ENCODE measurements at regions not wholly inside any gene's neighbourhood (a gene's known extent, or its start where the extent isn't known, plus 50 kb on each side); places are given as distances from the start of the nearest gene placed in this dataset.

DNA sequence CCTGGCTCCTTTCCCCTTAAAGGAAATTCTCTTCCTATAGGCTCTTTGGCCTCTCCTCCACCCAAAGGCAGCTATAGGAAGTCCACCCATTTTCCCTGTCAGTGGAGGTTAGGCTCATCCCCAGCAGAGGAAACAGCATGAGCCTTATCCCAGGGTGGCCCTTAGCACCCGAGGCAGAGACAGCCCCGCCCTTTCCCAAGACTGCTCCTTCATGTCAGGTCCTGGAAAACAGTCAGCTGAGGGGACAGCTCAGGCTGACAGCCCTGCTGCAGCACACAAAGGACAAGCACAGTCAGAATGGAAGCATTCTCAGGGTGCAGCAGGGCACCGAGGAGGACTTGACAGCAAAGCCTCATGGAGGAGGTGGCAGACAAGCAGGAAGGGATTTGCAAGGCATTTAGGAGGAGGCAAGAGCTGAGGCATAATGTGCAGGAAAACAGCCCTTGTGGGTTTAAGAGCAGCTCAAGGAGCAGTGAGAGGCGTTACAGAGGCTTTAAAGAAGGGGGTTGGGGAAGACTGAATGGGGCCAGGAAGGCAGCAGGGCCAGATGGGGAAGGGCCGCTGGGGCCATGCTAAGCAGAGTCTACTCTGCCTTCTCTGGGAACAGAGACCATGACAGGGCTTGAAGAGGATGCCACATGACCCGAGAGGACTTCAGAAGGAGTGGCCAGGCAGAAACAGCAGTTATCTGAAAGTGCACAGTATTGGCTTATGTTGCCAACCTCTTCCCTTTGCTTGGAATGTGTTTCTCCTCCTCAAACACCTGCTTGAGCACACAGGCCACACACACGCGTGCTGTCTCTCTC is 216.6 kb downstream of the SH3BP4 start:
- DNase-seq (ENCODE audit: extremely low read depth in 1 of 2, low read depth in 1 of 2) = no peak

DNA sequence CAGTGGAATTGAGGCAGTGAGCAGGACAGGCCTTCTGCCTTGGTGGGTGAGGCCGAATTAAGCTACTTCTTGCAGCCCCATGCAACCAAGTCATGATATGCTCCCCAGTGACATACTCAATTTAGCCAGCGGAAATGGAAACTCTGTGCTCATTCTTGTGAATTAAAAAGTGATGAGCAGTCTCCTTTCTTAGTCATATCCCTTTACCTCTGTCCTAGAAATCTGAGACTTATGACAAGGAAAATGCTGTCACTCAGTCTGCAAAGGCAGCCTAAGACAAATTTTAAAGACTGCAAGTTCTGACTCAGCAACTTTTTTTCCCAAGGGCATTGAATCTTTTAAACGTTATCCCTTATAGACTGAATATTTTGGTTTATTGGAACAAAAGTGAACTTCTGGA is 218.2 kb downstream of the SH3BP4 start:
- DNase-seq (ENCODE audit: extremely low read depth in 1 of 2, low read depth in 1 of 2) = no peak

- DNase-seq (ENCODE audit: extremely low read depth in 1 of 2, low read depth in 1 of 2) = no peak
These were observed 219.0 kb downstream of the SH3BP4 start for GRCh38 chr2:235170536-235171521.

DNA sequence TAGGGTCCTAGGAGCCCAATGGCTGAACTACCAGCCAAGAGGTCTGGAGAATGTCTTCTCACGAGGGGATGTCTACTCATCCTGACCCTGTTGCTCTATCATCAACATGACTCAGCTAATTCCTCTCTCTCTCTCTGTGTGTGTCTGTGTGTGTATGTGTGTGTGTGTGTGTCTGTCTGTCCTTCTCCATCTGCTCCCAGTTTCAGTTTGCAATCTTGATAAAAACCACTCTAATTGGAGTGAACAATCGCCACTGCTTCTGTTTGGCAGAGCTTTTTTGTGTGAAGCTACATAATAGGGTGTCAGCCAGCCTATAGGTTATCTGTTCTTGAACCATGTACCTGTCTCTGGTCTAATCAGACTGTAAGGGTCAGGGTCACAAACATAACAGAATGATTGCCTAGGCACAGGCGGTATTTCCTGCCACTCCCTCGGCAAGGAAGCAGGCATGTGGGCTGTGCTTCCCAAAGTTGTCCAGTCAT is 219.8 kb downstream of the SH3BP4 start:
- DNase-seq (ENCODE audit: extremely low read depth in 1 of 2, low read depth in 1 of 2) = no peak

GRCh38 chr2:235180642-235181041 is 228.8 kb downstream of the SH3BP4 start:
- DNase-seq (ENCODE audit: extremely low read depth in 1 of 2, low read depth in 1 of 2) = no peak

DNA sequence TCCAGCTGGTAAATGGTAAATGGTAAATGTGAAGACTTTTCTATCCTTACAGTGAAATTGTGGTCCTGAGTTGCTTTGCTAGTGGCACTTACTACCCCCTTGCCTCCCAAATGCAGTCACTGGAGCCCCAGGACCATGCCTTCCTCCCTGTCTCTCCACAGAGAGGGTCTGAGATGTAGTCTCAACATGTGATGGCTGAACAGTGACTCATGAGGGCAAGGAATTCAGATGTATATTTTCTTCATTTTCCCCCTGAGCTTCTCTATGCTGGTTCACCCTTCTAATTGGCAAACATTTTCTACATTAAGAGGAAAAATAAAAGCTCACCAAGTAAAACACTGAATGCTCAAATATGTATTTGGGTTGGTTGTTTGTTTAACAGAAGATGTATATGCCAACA is 232.0 kb downstream of the SH3BP4 start:
- no peak for DNase-seq (ENCODE audit: extremely low read depth in 1 of 2, low read depth in 1 of 2)

- DNase-seq (ENCODE audit: extremely low read depth in 1 of 2, low read depth in 1 of 2) = no peak
These were observed 236.0 kb downstream of the SH3BP4 start for GRCh38 chr2:235187806-235188205.

DNA sequence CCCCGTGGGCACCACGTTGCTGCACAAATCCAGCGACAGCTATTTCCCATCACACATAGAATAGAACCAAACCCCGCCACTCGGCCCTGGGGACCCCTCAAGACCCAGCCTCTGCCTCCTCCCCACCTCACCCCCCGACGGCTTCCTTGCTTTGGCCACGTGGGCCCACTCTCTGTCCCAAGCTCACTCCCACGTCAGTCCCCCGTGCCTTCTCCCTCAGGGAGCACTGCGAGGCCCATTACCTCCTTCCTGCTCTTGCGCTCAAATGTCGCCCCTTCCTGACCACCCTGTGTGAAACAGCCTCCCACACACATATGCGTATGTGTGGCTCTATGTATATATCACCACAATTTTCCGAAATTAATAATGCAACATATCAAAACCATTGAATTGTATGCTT is 239.7 kb downstream of the SH3BP4 start:
- DNase-seq (ENCODE audit: extremely low read depth in 1 of 2, low read depth in 1 of 2) = no peak

DNA sequence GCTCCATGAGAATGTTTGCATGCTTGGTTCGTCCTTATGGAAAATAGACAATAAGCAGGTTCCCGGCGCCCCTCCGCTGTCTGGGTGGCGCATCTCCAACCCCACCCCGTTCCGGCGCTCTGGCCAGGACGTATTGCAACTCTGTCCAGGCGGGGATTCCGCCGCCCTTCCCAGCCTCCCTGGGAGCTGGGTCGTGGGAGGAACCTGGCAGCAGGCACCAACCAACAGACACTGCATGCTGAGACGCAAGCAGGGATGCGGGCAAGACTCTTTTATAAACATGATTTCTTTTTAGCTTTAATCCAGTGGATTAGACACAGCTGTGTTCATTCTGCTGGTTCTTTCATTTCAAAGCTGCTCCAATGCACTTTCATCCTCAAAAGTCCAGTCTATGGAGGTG is 240.2 kb downstream of the SH3BP4 start:
- DNase-seq (ENCODE audit: extremely low read depth in 1 of 2, low read depth in 1 of 2) = no peak

GRCh38 chr2:235194351-235194750 is 242.5 kb downstream of the SH3BP4 start:
- DNase-seq (ENCODE audit: extremely low read depth in 1 of 2, low read depth in 1 of 2) = no peak

- DNase-seq (ENCODE audit: extremely low read depth in 1 of 2, low read depth in 1 of 2) = no peak
These were observed 243.0 kb downstream of the SH3BP4 start for GRCh38 chr2:235194836-235195235.

GRCh38 chr2:235195921-235196320 is 244.1 kb downstream of the SH3BP4 start:
- DNase-seq (ENCODE audit: extremely low read depth in 1 of 2, low read depth in 1 of 2) = no peak

DNA sequence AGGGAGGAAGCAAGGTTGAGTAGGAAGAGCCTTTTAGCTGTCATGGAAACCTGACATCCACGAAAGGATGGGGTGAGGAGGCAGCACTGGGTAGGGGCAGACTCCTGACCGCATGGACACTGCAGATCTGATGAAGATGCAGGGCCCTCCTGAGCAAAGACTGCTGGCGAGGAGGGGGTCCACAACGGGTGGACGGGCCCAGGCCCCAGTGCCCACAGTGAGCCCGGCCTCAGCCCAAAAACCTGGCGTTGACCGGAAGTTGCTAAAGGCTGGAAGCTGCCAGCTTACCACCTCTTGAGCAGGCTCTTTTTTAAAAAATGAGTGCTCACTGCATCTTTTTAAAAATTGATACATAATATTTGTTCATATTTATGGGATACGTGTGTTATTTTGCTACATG is 247.3 kb downstream of the SH3BP4 start:
- no peak for DNase-seq (ENCODE audit: extremely low read depth in 1 of 2, low read depth in 1 of 2)

GRCh38 chr2:235200216-235200615 is 248.4 kb downstream of the SH3BP4 start:
- no peak for DNase-seq (ENCODE audit: extremely low read depth in 1 of 2, low read depth in 1 of 2)

DNA sequence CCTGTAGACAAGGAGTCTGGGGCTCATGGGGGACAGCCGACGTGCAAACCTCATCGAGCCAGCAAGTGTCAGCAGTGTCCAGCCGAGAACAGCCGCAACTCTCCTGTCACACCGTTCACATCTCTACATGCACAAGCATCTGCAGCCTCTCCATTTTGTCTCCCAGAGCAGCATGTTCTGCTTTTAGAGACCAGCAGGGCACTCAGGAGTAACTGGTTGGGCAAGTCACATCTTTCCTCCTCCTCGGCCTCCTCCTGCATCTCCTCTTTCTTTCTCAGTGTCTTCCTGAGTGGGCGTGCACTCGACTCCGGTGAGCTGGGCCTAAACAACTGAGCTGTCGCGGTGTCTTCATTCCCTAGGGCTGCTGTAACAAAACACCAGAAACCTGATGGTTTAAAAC is 249.9 kb downstream of the SH3BP4 start:
- DNase-seq (ENCODE audit: extremely low read depth in 1 of 2, low read depth in 1 of 2) = no peak

GRCh38 chr2:235204948-235205347 is 253.1 kb downstream of the SH3BP4 start:
- DNase-seq (ENCODE audit: extremely low read depth in 1 of 2, low read depth in 1 of 2) = no peak

DNA sequence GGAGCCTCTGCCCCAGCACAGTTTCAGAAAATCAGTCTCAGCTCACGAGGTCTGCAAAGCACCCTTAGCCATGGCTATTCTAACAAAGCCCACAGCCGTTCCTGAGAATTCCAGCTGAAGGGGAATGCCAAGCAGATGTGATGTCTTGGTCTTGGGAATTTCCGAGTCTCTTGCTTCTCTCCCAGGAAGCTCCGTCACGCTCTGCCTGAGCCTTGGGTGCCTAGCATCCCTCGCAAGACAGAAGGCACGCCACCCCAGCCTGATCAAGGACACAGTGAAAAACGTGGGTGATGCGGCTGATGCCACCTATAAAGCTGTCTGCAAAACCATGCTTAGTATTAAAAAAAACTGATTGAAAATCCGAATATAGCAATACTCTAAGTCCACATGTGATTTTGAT is 254.6 kb downstream of the SH3BP4 start:
- no peak for DNase-seq (ENCODE audit: extremely low read depth in 1 of 2, low read depth in 1 of 2)

DNA sequence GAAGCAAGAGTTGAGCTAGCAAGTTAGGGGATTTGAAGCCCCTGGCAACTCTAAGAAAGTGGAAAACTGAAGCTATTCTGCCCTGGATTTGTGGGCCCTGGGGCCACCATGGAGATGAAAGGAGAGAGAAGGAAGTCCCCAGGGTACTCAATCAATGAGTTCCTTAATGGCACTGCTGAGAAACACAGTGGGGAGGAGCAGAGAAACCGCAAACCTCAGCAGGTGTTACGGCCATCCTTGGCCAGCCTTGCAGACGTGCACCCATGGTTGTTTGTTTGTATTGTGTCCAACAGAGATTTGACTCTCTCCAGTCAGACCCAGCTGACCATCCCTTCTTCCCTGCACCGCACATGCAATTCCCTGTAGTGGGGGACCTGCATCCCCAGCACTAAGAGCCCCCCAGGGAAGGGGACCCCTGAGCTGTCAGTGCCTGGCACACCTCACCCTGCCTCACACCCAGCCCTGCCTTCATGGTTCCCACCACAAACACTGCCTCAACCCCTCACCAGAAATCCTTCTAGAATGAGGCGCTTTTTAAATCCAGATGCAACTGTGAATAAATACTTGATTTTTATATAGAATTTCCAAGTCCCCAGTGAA is 255.3 kb downstream of the SH3BP4 start:
- no peak for DNase-seq (ENCODE audit: extremely low read depth in 1 of 2, low read depth in 1 of 2)

- no peak for DNase-seq (ENCODE audit: extremely low read depth in 1 of 2, low read depth in 1 of 2)
These were observed 259.2 kb downstream of the SH3BP4 start for GRCh38 chr2:235211056-235211455.

DNA sequence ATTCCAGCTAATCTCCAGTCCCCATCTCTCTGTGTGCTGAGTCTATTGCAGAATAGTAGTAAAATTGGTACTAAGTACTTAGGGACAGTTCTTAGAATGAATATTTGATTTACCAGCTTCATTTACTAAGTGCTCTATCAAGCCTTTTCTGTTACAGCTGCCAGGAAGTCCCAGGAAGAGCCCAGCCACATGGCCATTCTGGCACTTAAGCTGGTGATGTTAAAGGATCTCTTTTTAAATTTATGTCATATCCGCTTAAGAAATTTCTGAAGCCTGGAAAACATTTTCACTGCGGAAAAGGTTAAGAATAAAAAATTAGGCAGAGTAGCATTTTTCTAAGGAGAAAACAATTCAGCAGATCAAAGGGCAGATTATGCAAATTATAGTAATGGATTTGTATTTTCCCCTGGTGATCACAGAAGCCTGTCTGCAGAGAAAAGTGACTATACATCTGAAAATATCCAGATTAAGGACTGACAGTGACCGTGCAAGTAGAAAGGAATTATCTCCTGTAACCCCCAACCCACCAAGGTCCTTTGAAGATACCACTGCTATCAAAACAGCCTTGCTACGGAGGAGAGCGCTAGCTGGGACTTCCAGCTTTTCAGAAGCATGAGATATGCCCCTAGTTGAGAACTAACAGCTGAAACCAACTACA is 260.8 kb downstream of the SH3BP4 start:
- no peak for DNase-seq (ENCODE audit: extremely low read depth in 1 of 2, low read depth in 1 of 2)

DNA sequence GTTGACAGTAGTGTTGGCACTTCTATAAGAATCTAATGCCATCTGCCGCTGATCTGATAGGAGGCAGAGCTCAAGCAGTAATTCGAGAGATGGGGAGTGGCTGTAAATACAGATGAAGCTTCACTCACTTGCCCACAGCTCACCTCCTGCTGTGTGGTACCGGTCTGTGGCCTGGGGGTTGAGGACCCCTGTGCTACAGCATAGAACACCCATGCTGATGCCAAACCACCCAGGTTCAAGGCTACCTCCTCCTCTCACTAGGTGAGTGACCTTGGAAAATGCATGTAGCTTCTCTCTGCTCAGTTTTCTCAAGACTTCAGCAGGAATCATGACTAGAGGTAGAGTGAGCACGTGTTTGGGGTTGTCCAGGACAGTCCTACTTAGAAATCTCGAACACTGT is 263.4 kb downstream of the SH3BP4 start:
- DNase-seq (ENCODE audit: extremely low read depth in 1 of 2, low read depth in 1 of 2) = no peak
